ENCODE measurements at regions not wholly inside any gene's neighbourhood (a gene's known extent, or its start where the extent isn't known, plus 50 kb on each side); places are given as distances from the start of the nearest gene placed in this dataset.

GRCh38 chr3:135809021-135809634 is 156.4 kb upstream of the PPP2R3A start:
- Histone ChIP-seq H3K27ac (no peak overlapping the region), H3K4me1 (replicated peaks in 1 of 2) (peaks cover 31 to 46% of the 10 kb centered on the region in 2 donors), H3K4me3 (no peak overlapping the region)
- ATAC-seq (replicated peaks in 6 of 8): peak in 2 of 8 experiments; percentile 36 to 66
- 0 to 94% (median 69%) methylated on average over 1 to 4 of the region's 4 CpGs; no CpG with 5 or more reads in 5 of the 10 experiments for WGBS, 10 experiments
- in situ Hi-C loops (cut with MboI; ENCODE audit: low pct_unique_long_range_greater_than_20kb in 2 of 9, low sequenced_read_pairs in 9 of 9, unreplicated experiment in 9 of 9): no loop called here

GRCh38 chr3:135811651-135812050 is 153.9 kb upstream of the PPP2R3A start:
- in situ Hi-C loops (cut with MboI; ENCODE audit: low pct_unique_long_range_greater_than_20kb in 2 of 9, low sequenced_read_pairs in 9 of 9, unreplicated experiment in 9 of 9): no loop called here
- Histone ChIP-seq H3K4me1 (replicated peaks in 1 of 2) (peaks cover 18 to 29% of the 10 kb centered on the region in 2 donors), H3K4me3 (no peak overlapping the region), H3K27ac (peak overlapping the region; percentile 28 to 40)
- ATAC-seq (replicated peaks in 6 of 8): peak in 5 of 8 experiments; percentile 70 to 89 (median 85)
- 28 to 72% (median 52%) methylated on average over 2 to 8 of the region's 8 CpGs; no CpG with 5 or more reads in 1 of the 10 experiments for WGBS, 10 experiments

GRCh38 chr3:135812057-135812456 is 153.5 kb upstream of the PPP2R3A start:
- Histone ChIP-seq H3K4me1 (replicated peaks in 1 of 2) (peaks cover 16 to 27% of the 10 kb centered on the region in 2 donors), H3K4me3 (no peak overlapping the region), H3K27ac (peak overlapping the region; percentile 28 to 40)
- in situ Hi-C loops (cut with MboI; ENCODE audit: low pct_unique_long_range_greater_than_20kb in 2 of 9, low sequenced_read_pairs in 9 of 9, unreplicated experiment in 9 of 9): no loop called here
- WGBS, 10 experiments: 6 to 68% (median 39%) methylated on average over 2 to 7 of the region's 7 CpGs
- ATAC-seq (replicated peaks in 6 of 8): peak in 2 of 8 experiments; percentile 61 to 69

- H3K27ac ChIP-seq: no peak overlapping the region
- no peaks in the 10 kb centered on the region for H3K4me1 ChIP-seq (replicated peaks in 1 of 2)
- in situ Hi-C loops (cut with MboI; ENCODE audit: low pct_unique_long_range_greater_than_20kb in 2 of 9, low sequenced_read_pairs in 9 of 9, unreplicated experiment in 9 of 9): no loop called here
- ATAC-seq (replicated peaks in 6 of 8): peak in 2 of 8 experiments; percentile 94 to 99
- H3K4me3 ChIP-seq: no peak overlapping the region
Measured at GRCh38 chr3:135834465-135834864, 131.1 kb upstream of the PPP2R3A start.

GRCh38 chr3:135837977-135838631 is 127.4 kb upstream of the PPP2R3A start:
- no peak overlapping the region for H3K27ac ChIP-seq
- 21 to 94% (median 60%) methylated on average over 1 to 5 of the region's 5 CpGs; no CpG with 5 or more reads in 1 of the 10 experiments for WGBS, 10 experiments
- in situ Hi-C loops (cut with MboI; ENCODE audit: low pct_unique_long_range_greater_than_20kb in 2 of 9, low sequenced_read_pairs in 9 of 9, unreplicated experiment in 9 of 9): no loop called here
- ATAC-seq (replicated peaks in 6 of 8): no peak
- H3K4me1 ChIP-seq (replicated peaks in 1 of 2): no peaks in the 10 kb centered on the region
- no peak overlapping the region for H3K4me3 ChIP-seq

- no peaks in the 10 kb centered on the region for H3K4me1 ChIP-seq (replicated peaks in 1 of 2)
- no peak overlapping the region for H3K4me3 ChIP-seq
- in situ Hi-C loops (cut with MboI; ENCODE audit: low pct_unique_long_range_greater_than_20kb in 2 of 9, low sequenced_read_pairs in 9 of 9, unreplicated experiment in 9 of 9): no loop called here
- H3K27ac ChIP-seq: no peak overlapping the region
- WGBS, 10 experiments: 40 to 92% (median 57%) methylated on average over 1 of the region's 1 CpG; no CpG with 5 or more reads in 4 of the 10 experiments
- ATAC-seq (replicated peaks in 6 of 8): no peak
Measured at GRCh38 chr3:135840436-135840835, 125.1 kb upstream of the PPP2R3A start.

GRCh38 chr3:135844386-135844785 is 121.1 kb upstream of the PPP2R3A start:
- ATAC-seq (replicated peaks in 6 of 8): no peak
- Histone ChIP-seq H3K4me3 (no peak overlapping the region), H3K27ac (no peak overlapping the region), H3K4me1 (replicated peaks in 1 of 2) (no peaks in the 10 kb centered on the region)
- in situ Hi-C loops (cut with MboI; ENCODE audit: low pct_unique_long_range_greater_than_20kb in 2 of 9, low sequenced_read_pairs in 9 of 9, unreplicated experiment in 9 of 9): no loop called here

- 13 to 100% (median 96%) methylated on average over 1 of the region's 1 CpG for WGBS, 10 experiments
- no peak overlapping the region for H3K27ac ChIP-seq
- ATAC-seq (replicated peaks in 6 of 8): no peak
- in situ Hi-C loops (cut with MboI; ENCODE audit: low pct_unique_long_range_greater_than_20kb in 2 of 9, low sequenced_read_pairs in 9 of 9, unreplicated experiment in 9 of 9): no loop called here
- peaks cover 16 to 23% of the 10 kb centered on the region in 2 donors for H3K4me1 ChIP-seq (replicated peaks in 1 of 2)
- no peak overlapping the region for H3K4me3 ChIP-seq
Measured at GRCh38 chr3:135848051-135848450, 117.5 kb upstream of the PPP2R3A start.

- no peak for ATAC-seq (replicated peaks in 6 of 8)
- no peak overlapping the region for H3K4me3 ChIP-seq
- in situ Hi-C loops (cut with MboI; ENCODE audit: low pct_unique_long_range_greater_than_20kb in 2 of 9, low sequenced_read_pairs in 9 of 9, unreplicated experiment in 9 of 9): no loop called here
- no peak overlapping the region for H3K27ac ChIP-seq
- peaks cover 16 to 27% of the 10 kb centered on the region in 2 donors for H3K4me1 ChIP-seq (replicated peaks in 1 of 2)
Measured at GRCh38 chr3:135849827-135850226, 115.7 kb upstream of the PPP2R3A start.

GRCh38 chr3:135851201-135852081 is 114.1 kb upstream of the PPP2R3A start:
- H3K27ac ChIP-seq: no peak overlapping the region
- WGBS, 10 experiments: 13 to 82% (median 56%) methylated on average over 1 to 4 of the region's 4 CpGs
- peaks cover 16 to 27% of the 10 kb centered on the region in 2 donors for H3K4me1 ChIP-seq (replicated peaks in 1 of 2)
- in situ Hi-C loops (cut with MboI; ENCODE audit: low pct_unique_long_range_greater_than_20kb in 2 of 9, low sequenced_read_pairs in 9 of 9, unreplicated experiment in 9 of 9): no loop called here
- H3K4me3 ChIP-seq: no peak overlapping the region
- ATAC-seq (replicated peaks in 6 of 8): peak in 6 of 8 experiments; percentile 24 to 92 (median 84)

GRCh38 chr3:135853981-135854380 is 111.5 kb upstream of the PPP2R3A start:
- 7 to 83% (median 68%) methylated on average over 1 to 2 of the region's 2 CpGs; no CpG with 5 or more reads in 2 of the 10 experiments for WGBS, 10 experiments
- no peak for ATAC-seq (replicated peaks in 6 of 8)
- in situ Hi-C loops (cut with MboI; ENCODE audit: low pct_unique_long_range_greater_than_20kb in 2 of 9, low sequenced_read_pairs in 9 of 9, unreplicated experiment in 9 of 9): no loop called here
- Histone ChIP-seq H3K27ac (no peak overlapping the region), H3K4me1 (replicated peaks in 1 of 2) (peaks cover 16 to 27% of the 10 kb centered on the region in 2 donors), H3K4me3 (no peak overlapping the region)

- in situ Hi-C loops (cut with MboI; ENCODE audit: low pct_unique_long_range_greater_than_20kb in 2 of 9, low sequenced_read_pairs in 9 of 9, unreplicated experiment in 9 of 9): no loop called here
- Histone ChIP-seq H3K4me3 (no peak overlapping the region), H3K27ac (no peak overlapping the region), H3K4me1 (replicated peaks in 1 of 2) (no peaks in the 10 kb centered on the region)
- no peak for ATAC-seq (replicated peaks in 6 of 8)
- WGBS, 10 experiments: 0 to 100% (median 67%) methylated on average over 1 to 2 of the region's 2 CpGs; no CpG with 5 or more reads in 2 of the 10 experiments
Measured at GRCh38 chr3:135860761-135861160, 104.8 kb upstream of the PPP2R3A start.

- Histone ChIP-seq H3K4me3 (no peak overlapping the region), H3K4me1 (replicated peaks in 1 of 2) (no peaks in the 10 kb centered on the region), H3K27ac (no peak overlapping the region)
- no peak for ATAC-seq (replicated peaks in 6 of 8)
- WGBS, 10 experiments: 60 to 83% (median 80%) methylated on average over 1 of the region's 1 CpG; no CpG with 5 or more reads in 7 of the 10 experiments
- in situ Hi-C loops (cut with MboI; ENCODE audit: low pct_unique_long_range_greater_than_20kb in 2 of 9, low sequenced_read_pairs in 9 of 9, unreplicated experiment in 9 of 9): no loop called here
Measured at GRCh38 chr3:135862361-135862760, 103.2 kb upstream of the PPP2R3A start.

All from motor neuron (in vitro differentiated cells).